ENCODE measurements at regions not wholly inside any gene's neighbourhood (a gene's known extent, or its start where the extent isn't known, plus 50 kb on each side); places are given as distances from the start of the nearest gene placed in this dataset.

- Histone ChIP-seq H3K27ac (no peak overlapping the region), H3K4me1 (no peaks in the 10 kb centered on the region), H3K27me3 (no peaks in the 10 kb centered on the region), H3K4me3 (no peak overlapping the region), H3K9me3 (no peaks in the 10 kb centered on the region), H3K36me3 (replicated peaks in 1 of 2; ENCODE audit: insufficient read depth in 1 of 2, low read depth in 2 of 2) (no peaks in the 10 kb centered on the region)
- peak; percentile 24 to 45 (median 36) for DNase-seq
- TF ChIP-seq POLR2A (IDR thresholded peaks at IDR 0.05), result no peak
- peak in 4 of 7 experiments; percentile 21 to 40 (median 26) for TF ChIP-seq CTCF (IDR thresholded peaks at IDR 0.05)
- 86 to 87% methylated on average over 7 of the region's 7 CpGs for WGBS, 2 donors
- ATAC-seq, result no peak
- intact Hi-C loops (cut with DNase I), result loop anchor here (10.0 kb wide), 1 partner anchor 251 kb away; no protein-coding TSS in a partner anchor
These were observed 83.2 kb upstream of the PLSCR4 start for GRCh38 chr3:146334151-146334550.

GRCh38 chr3:146331967-146332366 is 81.1 kb upstream of the PLSCR4 start:
- intact Hi-C loops (cut with DNase I), result loop anchor here (10.0 kb wide), 1 partner anchor 253 kb away; no protein-coding TSS in a partner anchor
- no peaks in the 10 kb centered on the region for H3K9me3 ChIP-seq
- H3K36me3 ChIP-seq (replicated peaks in 1 of 2; ENCODE audit: insufficient read depth in 1 of 2, low read depth in 2 of 2), result no peaks in the 10 kb centered on the region
- DNase-seq, result no peak
- no peak overlapping the region for H3K4me3 ChIP-seq
- no peaks in the 10 kb centered on the region for H3K4me1 ChIP-seq
- H3K27me3 ChIP-seq, result no peaks in the 10 kb centered on the region
- H3K27ac ChIP-seq, result no peak overlapping the region
- ATAC-seq, result no peak
- TF ChIP-seq CTCF (IDR thresholded peaks at IDR 0.05) (no peak), POLR2A (IDR thresholded peaks at IDR 0.05) (no peak)

GRCh38 chr3:146326875-146327543 is 76.1 kb upstream of the PLSCR4 start:
- Histone ChIP-seq H3K4me3 (no peak overlapping the region), H3K27me3 (no peaks in the 10 kb centered on the region), H3K4me1 (no peaks in the 10 kb centered on the region), H3K27ac (no peak overlapping the region), H3K9me3 (no peaks in the 10 kb centered on the region), H3K36me3 (replicated peaks in 1 of 2; ENCODE audit: insufficient read depth in 1 of 2, low read depth in 2 of 2) (no peaks in the 10 kb centered on the region)
- DNase-seq (peak; percentile 41 to 66 (median 51)), ATAC-seq (peak; percentile 86)
- peak in 6 of 7 experiments; percentile 37 to 86 (median 78) for TF ChIP-seq CTCF (IDR thresholded peaks at IDR 0.05)
- no peak for TF ChIP-seq POLR2A (IDR thresholded peaks at IDR 0.05)
- WGBS, 2 donors, result 20 to 26% methylated on average over 4 of the region's 4 CpGs
- intact Hi-C loops (cut with DNase I), result loop anchor here (10.0 kb wide), 2 partner anchors 112 to 262 kb away; no protein-coding TSS in a partner anchor

- DNase-seq, result no peak
- no peaks in the 10 kb centered on the region for H3K27me3 ChIP-seq
- no peak overlapping the region for H3K27ac ChIP-seq
- ATAC-seq, result no peak
- H3K4me1 ChIP-seq, result no peaks in the 10 kb centered on the region
- no peak for TF ChIP-seq CTCF (IDR thresholded peaks at IDR 0.05)
- TF ChIP-seq POLR2A (IDR thresholded peaks at IDR 0.05), result no peak
- intact Hi-C loops (cut with DNase I), result loop anchor here (10.0 kb wide), 2 partner anchors 110 to 260 kb away; no protein-coding TSS in a partner anchor
- H3K36me3 ChIP-seq (replicated peaks in 1 of 2; ENCODE audit: insufficient read depth in 1 of 2, low read depth in 2 of 2), result no peaks in the 10 kb centered on the region
- no peaks in the 10 kb centered on the region for H3K9me3 ChIP-seq
- no peak overlapping the region for H3K4me3 ChIP-seq
These were observed 74.3 kb upstream of the PLSCR4 start for GRCh38 chr3:146325170-146325569.
